Stimulated activated naive B cell treated with anti-CD40 and anti-IgM and Interleukin-4, amounts not matched to agents 10 μg/mL and 1 μg/mL and 100 μg/mL, for 72 hours (primary cell): ENCODE measurements at regions not wholly inside any gene's neighbourhood (a gene's known extent, or its start where the extent isn't known, plus 50 kb on each side); places are given as distances from the start of the nearest gene placed in this dataset.

Experiments used
- ATAC-seq, 2 donors: fragments of 150-1000 bp; cut with Tn5 transposase; replicated peaks; 2 replicates each; pipeline ENCODE4 v1.10.0; 2021; ENCODE audit warnings: moderate library complexity in 1 of 2
- DNase-seq: peaks from one replicate; pipeline ENCODE4 v3.0.0; 2021
- H3K27ac Mint-ChIP-seq: one replicate; pipeline ENCODE4 v1.8.0; 2022; ENCODE audit warnings: mild to moderate bottlenecking, mixed read lengths
- H3K27me3 Mint-ChIP-seq, 2 donors: one replicate each; pipeline ENCODE4 v1.8.0; 2022; ENCODE audit warnings: mixed read lengths in 2 of 2
- H3K36me3 Mint-ChIP-seq, 2 donors: one replicate each; pipeline ENCODE4 v1.8.0; 2022; ENCODE audit warnings: mixed read lengths in 2 of 2, mild to moderate bottlenecking in 1 of 2
- H3K4me1 Mint-ChIP-seq, 2 donors: one replicate each; pipeline ENCODE4 v1.8.0; 2022; ENCODE audit warnings: mixed read lengths in 2 of 2, mild to moderate bottlenecking in 1 of 2
- H3K4me3 Mint-ChIP-seq, 2 donors: one replicate each; pipeline ENCODE4 v1.8.0; 2022; ENCODE audit warnings: mild to moderate bottlenecking in 2 of 2, mixed read lengths in 2 of 2, moderate library complexity in 1 of 2
- H3K9me3 Mint-ChIP-seq, 2 donors: one replicate each; pipeline ENCODE4 v1.8.0; 2022; ENCODE audit warnings: mixed read lengths in 2 of 2, mild to moderate bottlenecking in 1 of 2

GRCh38 chr3:18652781-18653180 is 227.6 kb upstream of the SATB1 start:
- DNase-seq = no peak
- Mint-ChIP-seq H3K4me3 (no peak overlapping the region), H3K4me1 (peaks cover 12 to 16% of the 10 kb centered on the region in 2 donors), H3K36me3 (no peaks in the 10 kb centered on the region), H3K27ac (no peak overlapping the region), H3K9me3 (no peaks in the 10 kb centered on the region), H3K27me3 (no peaks in the 10 kb centered on the region)
- ATAC-seq = no peak

GRCh38 chr3:18650731-18651130 is 225.6 kb upstream of the SATB1 start:
- Mint-ChIP-seq H3K27me3 (peaks cover 0 to 8% of the 10 kb centered on the region in 2 donors), H3K36me3 (no peaks in the 10 kb centered on the region), H3K27ac (peak overlapping the region; percentile 53), H3K4me3 (no peak overlapping the region), H3K4me1 (peaks cover 9 to 14% of the 10 kb centered on the region in 2 donors), H3K9me3 (no peaks in the 10 kb centered on the region)
- DNase-seq = no peak
- ATAC-seq = no peak

GRCh38 chr3:18649666-18650363 is 224.7 kb upstream of the SATB1 start:
- H3K27ac Mint-ChIP-seq = peak overlapping the region; percentile 61
- no peaks in the 10 kb centered on the region for H3K36me3 Mint-ChIP-seq
- H3K4me3 Mint-ChIP-seq = peak overlapping the region in 1 of 2 donors; percentile 10
- H3K27me3 Mint-ChIP-seq = peaks cover 3 to 8% of the 10 kb centered on the region in 2 donors
- peaks cover 11 to 14% of the 10 kb centered on the region in 2 donors for H3K4me1 Mint-ChIP-seq
- ATAC-seq = peak; percentile 77 to 90
- peak; percentile 25 for DNase-seq
- H3K9me3 Mint-ChIP-seq = no peaks in the 10 kb centered on the region

GRCh38 chr3:18648868-18649462 is 223.8 kb upstream of the SATB1 start:
- Mint-ChIP-seq H3K27ac (peak overlapping the region; percentile 61), H3K27me3 (peaks cover 3 to 8% of the 10 kb centered on the region in 2 donors), H3K9me3 (peaks cover 0 to 1% of the 10 kb centered on the region in 2 donors), H3K36me3 (no peaks in the 10 kb centered on the region), H3K4me3 (no peak overlapping the region), H3K4me1 (peaks cover 11 to 14% of the 10 kb centered on the region in 2 donors)
- ATAC-seq (no peak), DNase-seq (no peak)

- H3K27ac Mint-ChIP-seq = no peak overlapping the region
- H3K9me3 Mint-ChIP-seq = peaks cover 0 to 1% of the 10 kb centered on the region in 2 donors
- DNase-seq (no peak), ATAC-seq (no peak)
- no peaks in the 10 kb centered on the region for H3K36me3 Mint-ChIP-seq
- peaks cover 3 to 8% of the 10 kb centered on the region in 2 donors for H3K27me3 Mint-ChIP-seq
- peaks cover 11 to 14% of the 10 kb centered on the region in 2 donors for H3K4me1 Mint-ChIP-seq
- no peak overlapping the region for H3K4me3 Mint-ChIP-seq
These were observed 223.0 kb upstream of the SATB1 start for GRCh38 chr3:18648159-18648558.

GRCh38 chr3:18645619-18646018 is 220.5 kb upstream of the SATB1 start:
- DNase-seq (no peak), ATAC-seq (no peak)
- H3K36me3 Mint-ChIP-seq = no peaks in the 10 kb centered on the region
- peaks cover 3 to 8% of the 10 kb centered on the region in 2 donors for H3K27me3 Mint-ChIP-seq
- H3K27ac Mint-ChIP-seq = no peak overlapping the region
- H3K4me3 Mint-ChIP-seq = no peak overlapping the region
- H3K9me3 Mint-ChIP-seq = peaks cover 0 to 3% of the 10 kb centered on the region in 2 donors
- peaks cover 11 to 14% of the 10 kb centered on the region in 2 donors for H3K4me1 Mint-ChIP-seq

GRCh38 chr3:18643281-18643680 is 218.1 kb upstream of the SATB1 start:
- ATAC-seq (no peak), DNase-seq (no peak)
- Mint-ChIP-seq H3K4me1 (peaks cover 0 to 2% of the 10 kb centered on the region in 2 donors), H3K36me3 (no peaks in the 10 kb centered on the region), H3K9me3 (peaks cover 0 to 3% of the 10 kb centered on the region in 2 donors), H3K4me3 (no peak overlapping the region), H3K27me3 (peaks cover 3 to 8% of the 10 kb centered on the region in 2 donors), H3K27ac (no peak overlapping the region)

GRCh38 chr3:18641916-18642315 is 216.8 kb upstream of the SATB1 start:
- Mint-ChIP-seq H3K9me3 (peaks cover 0 to 8% of the 10 kb centered on the region in 2 donors), H3K4me1 (peaks cover 0 to 2% of the 10 kb centered on the region in 2 donors), H3K36me3 (no peaks in the 10 kb centered on the region), H3K27me3 (peaks cover 3 to 8% of the 10 kb centered on the region in 2 donors), H3K27ac (no peak overlapping the region), H3K4me3 (no peak overlapping the region)
- no peak for DNase-seq
- ATAC-seq = no peak

GRCh38 chr3:18635215-18635614 is 210.1 kb upstream of the SATB1 start:
- ATAC-seq = no peak
- Mint-ChIP-seq H3K4me1 (no peaks in the 10 kb centered on the region), H3K36me3 (no peaks in the 10 kb centered on the region)

GRCh38 chr3:18634461-18634860 is 209.3 kb upstream of the SATB1 start:
- DNase-seq = no peak
- H3K4me3 Mint-ChIP-seq = no peak overlapping the region

More at GRCh38 chr3:18635215-18635614, 210.1 kb upstream of the SATB1 start:
- H3K4me3 Mint-ChIP-seq = no peak overlapping the region
- no peak overlapping the region for H3K27ac Mint-ChIP-seq
- peaks cover 0 to 6% of the 10 kb centered on the region in 2 donors for H3K9me3 Mint-ChIP-seq
- peaks cover 0 to 6% of the 10 kb centered on the region in 2 donors for H3K27me3 Mint-ChIP-seq
- no peak for DNase-seq

GRCh38 chr3:18633002-18633401 is 207.9 kb upstream of the SATB1 start:
- H3K27me3 Mint-ChIP-seq = peaks cover 0 to 6% of the 10 kb centered on the region in 2 donors
- H3K4me1 Mint-ChIP-seq = no peaks in the 10 kb centered on the region
- H3K27ac Mint-ChIP-seq = no peak overlapping the region
- ATAC-seq (no peak), DNase-seq (no peak)
- no peak overlapping the region for H3K4me3 Mint-ChIP-seq
- H3K36me3 Mint-ChIP-seq = no peaks in the 10 kb centered on the region
- peaks cover 0 to 6% of the 10 kb centered on the region in 2 donors for H3K9me3 Mint-ChIP-seq

More at GRCh38 chr3:18634461-18634860, 209.3 kb upstream of the SATB1 start:
- peaks cover 0 to 6% of the 10 kb centered on the region in 2 donors for H3K27me3 Mint-ChIP-seq
- no peak for ATAC-seq
- no peak overlapping the region for H3K27ac Mint-ChIP-seq
- H3K36me3 Mint-ChIP-seq = no peaks in the 10 kb centered on the region
- no peaks in the 10 kb centered on the region for H3K4me1 Mint-ChIP-seq
- H3K9me3 Mint-ChIP-seq = peaks cover 0 to 6% of the 10 kb centered on the region in 2 donors

- Mint-ChIP-seq H3K36me3 (no peaks in the 10 kb centered on the region), H3K4me1 (no peaks in the 10 kb centered on the region), H3K4me3 (no peak overlapping the region), H3K27ac (no peak overlapping the region), H3K9me3 (peaks cover 0 to 5% of the 10 kb centered on the region in 2 donors), H3K27me3 (peaks cover 0 to 6% of the 10 kb centered on the region in 2 donors)
- DNase-seq = no peak
- no peak for ATAC-seq
These were observed 205.2 kb upstream of the SATB1 start for GRCh38 chr3:18630295-18630694.

GRCh38 chr3:18625085-18625484 is 199.9 kb upstream of the SATB1 start:
- H3K27ac Mint-ChIP-seq = no peak overlapping the region
- no peak for ATAC-seq
- no peak for DNase-seq
- H3K36me3 Mint-ChIP-seq = no peaks in the 10 kb centered on the region
- peaks cover 0 to 3% of the 10 kb centered on the region in 2 donors for H3K9me3 Mint-ChIP-seq
- H3K27me3 Mint-ChIP-seq = no peaks in the 10 kb centered on the region
- H3K4me1 Mint-ChIP-seq = no peaks in the 10 kb centered on the region
- H3K4me3 Mint-ChIP-seq = no peak overlapping the region

- H3K4me1 Mint-ChIP-seq = no peaks in the 10 kb centered on the region
- no peak overlapping the region for H3K27ac Mint-ChIP-seq
- no peaks in the 10 kb centered on the region for H3K36me3 Mint-ChIP-seq
- no peak for DNase-seq
- no peak overlapping the region for H3K4me3 Mint-ChIP-seq
- H3K27me3 Mint-ChIP-seq = no peaks in the 10 kb centered on the region
- peaks cover 0 to 3% of the 10 kb centered on the region in 2 donors for H3K9me3 Mint-ChIP-seq
- ATAC-seq = no peak
These were observed 198.1 kb upstream of the SATB1 start for GRCh38 chr3:18623220-18623619.

- Mint-ChIP-seq H3K27ac (no peak overlapping the region), H3K9me3 (no peaks in the 10 kb centered on the region), H3K36me3 (no peaks in the 10 kb centered on the region), H3K27me3 (no peaks in the 10 kb centered on the region), H3K4me3 (no peak overlapping the region), H3K4me1 (peaks cover 9 to 14% of the 10 kb centered on the region in 2 donors)
- ATAC-seq = no peak
- DNase-seq = no peak
These were observed 193.6 kb upstream of the SATB1 start for GRCh38 chr3:18618723-18619122.
